MCF 10A (cell line): ENCODE measurements at regions not wholly inside any gene's neighbourhood (a gene's known extent, or its start where the extent isn't known, plus 50 kb on each side); places are given as distances from the start of the nearest gene placed in this dataset.

Source experiments
- BruUV-seq: library from RNA; stranded (reverse); fragments of 400-500 nt; replicated peaks from 2 replicates; lab custom pipeline; 2021; lab: Mats Ljungman, UMichigan
- CTCF ChIA-PET: fragments of 300-600 bp; sonication (Branson Sonifier 250); formaldehyde crosslinking; extraction: SDS; loops from one replicate; lab custom pipeline; 2021; ENCODE audit warnings: antibody characterized with exemption, inconsistent platforms; lab: Yijun Ruan, JAX
- POLR2A ChIA-PET: fragments of 300-600, 350-650 bp; sonication (Branson Sonifier 250); formaldehyde crosslinking; extraction: SDS; loops from one replicate; lab custom pipeline; 2020; ENCODE audit warnings: antibody characterized with exemption, inconsistent platforms; lab: Yijun Ruan, JAX
- DNase-seq: peaks from one replicate; pipeline ENCODE4 v3.0.0-alpha.2; 2018; ENCODE audit not compliant: unreplicated experiment
- H3K27ac Mint-ChIP-seq: one replicate; pipeline ENCODE4 v1.8.0; 2022; ENCODE audit warnings: mild to moderate bottlenecking, low read depth, mixed read lengths; ENCODE audit not compliant: unreplicated experiment
- H3K27me3 Mint-ChIP-seq: one replicate; pipeline ENCODE4 v1.8.0; 2022; ENCODE audit warnings: mixed read lengths; ENCODE audit not compliant: insufficient read depth, unreplicated experiment
- H3K36me3 Mint-ChIP-seq: one replicate; pipeline ENCODE4 v1.8.0; 2022; ENCODE audit warnings: mild to moderate bottlenecking, moderate library complexity, mixed read lengths; ENCODE audit not compliant: insufficient read depth, unreplicated experiment
- H3K4me1 Mint-ChIP-seq: one replicate; pipeline ENCODE4 v1.8.0; 2022; ENCODE audit warnings: mixed read lengths; ENCODE audit not compliant: insufficient read depth, unreplicated experiment
- H3K4me3 Mint-ChIP-seq: one replicate; pipeline ENCODE4 v1.8.0; 2022; ENCODE audit warnings: mild to moderate bottlenecking, moderate library complexity, mixed read lengths; ENCODE audit not compliant: unreplicated experiment
- H3K9me3 Mint-ChIP-seq: one replicate; pipeline ENCODE4 v1.8.0; 2022; ENCODE audit warnings: mixed read lengths; ENCODE audit not compliant: unreplicated experiment
- CTCF ChIP-seq: fragments of 200-600 bp; IDR thresholded peaks from one replicate; pipeline ENCODE4 v1.8.0; 2022; ENCODE audit warnings: antibody characterized with exemption, mild to moderate bottlenecking; ENCODE audit not compliant: unreplicated experiment
- intact Hi-C: fragments of 100-400 bp; cut with micrococcal nuclease; formaldehyde crosslinking; loops from 2 replicates; pipeline ENCODE4 v1.14.1; 2022

- no peak overlapping the region for H3K27ac Mint-ChIP-seq
- no peaks in the 10 kb centered on the region for H3K9me3 Mint-ChIP-seq
- no peaks in the 10 kb centered on the region for H3K36me3 Mint-ChIP-seq
- H3K4me3 Mint-ChIP-seq = no peak overlapping the region
- no peaks in the 10 kb centered on the region for H3K4me1 Mint-ChIP-seq
- CTCF ChIA-PET = no interaction called here
- DNase-seq = no peak
- TF ChIP-seq CTCF = no peak
- POLR2A ChIA-PET = interaction anchor here (0.7 kb wide), 1 partner anchor 22 kb away, joined by 3 read pairs; no protein-coding TSS in a partner anchor
- intact Hi-C loops = no loop called here
- H3K27me3 Mint-ChIP-seq = peaks cover 29% of the 10 kb centered on the region
- no TSS peak for BruUV-seq
Measured at GRCh38 chr6:159480471-159480870, 212.6 kb downstream of the SOD2 start.

- H3K4me3 Mint-ChIP-seq = no peak overlapping the region
- CTCF ChIA-PET = interaction anchor here (0.7 kb wide), 1 partner anchor 15 kb away, joined by 3 read pairs; no protein-coding TSS in a partner anchor
- no TSS peak for BruUV-seq
- H3K4me1 Mint-ChIP-seq = no peaks in the 10 kb centered on the region
- no peaks in the 10 kb centered on the region for H3K36me3 Mint-ChIP-seq
- peaks cover 29% of the 10 kb centered on the region for H3K27me3 Mint-ChIP-seq
- H3K9me3 Mint-ChIP-seq = no peaks in the 10 kb centered on the region
- no peak for TF ChIP-seq CTCF
- POLR2A ChIA-PET = no interaction called here
- no peak overlapping the region for H3K27ac Mint-ChIP-seq
- intact Hi-C loops = no loop called here
- DNase-seq = no peak
Measured at GRCh38 chr6:159479146-159479545, 213.9 kb downstream of the SOD2 start.

GRCh38 chr6:159473475-159474263 is 219.4 kb downstream of the SOD2 start:
- intact Hi-C loops = no loop called here
- Mint-ChIP-seq H3K9me3 (peaks cover 8% of the 10 kb centered on the region), H3K27me3 (peaks cover 18% of the 10 kb centered on the region), H3K4me3 (no peak overlapping the region), H3K36me3 (no peaks in the 10 kb centered on the region), H3K4me1 (no peaks in the 10 kb centered on the region), H3K27ac (no peak overlapping the region)
- ChIA-PET POLR2A (no interaction called here), CTCF (no interaction called here)
- no peak for TF ChIP-seq CTCF
- DNase-seq = no peak
- BruUV-seq = no TSS peak

- peaks cover 18% of the 10 kb centered on the region for H3K27me3 Mint-ChIP-seq
- no peak for TF ChIP-seq CTCF
- intact Hi-C loops = no loop called here
- BruUV-seq = no TSS peak
- CTCF ChIA-PET = no interaction called here
- no peaks in the 10 kb centered on the region for H3K36me3 Mint-ChIP-seq
- no peak overlapping the region for H3K27ac Mint-ChIP-seq
- H3K4me3 Mint-ChIP-seq = no peak overlapping the region
- H3K4me1 Mint-ChIP-seq = no peaks in the 10 kb centered on the region
- H3K9me3 Mint-ChIP-seq = peaks cover 8% of the 10 kb centered on the region
- no peak for DNase-seq
- POLR2A ChIA-PET = interaction anchor here (0.6 kb wide), 1 partner anchor 153 kb away, joined by 4 read pairs; no protein-coding TSS in a partner anchor
Measured at GRCh38 chr6:159470397-159470796, 222.6 kb downstream of the SOD2 start.
